ENCODE measurements at regions not wholly inside any gene's neighbourhood (a gene's known extent, or its start where the extent isn't known, plus 50 kb on each side); places are given as distances from the start of the nearest gene placed in this dataset.
"Not testable (repeated sequence)": the region's sequence is repeated elsewhere in the genome, so short reads cannot be mapped to it uniquely, and the experiment has no call there.

DNA sequence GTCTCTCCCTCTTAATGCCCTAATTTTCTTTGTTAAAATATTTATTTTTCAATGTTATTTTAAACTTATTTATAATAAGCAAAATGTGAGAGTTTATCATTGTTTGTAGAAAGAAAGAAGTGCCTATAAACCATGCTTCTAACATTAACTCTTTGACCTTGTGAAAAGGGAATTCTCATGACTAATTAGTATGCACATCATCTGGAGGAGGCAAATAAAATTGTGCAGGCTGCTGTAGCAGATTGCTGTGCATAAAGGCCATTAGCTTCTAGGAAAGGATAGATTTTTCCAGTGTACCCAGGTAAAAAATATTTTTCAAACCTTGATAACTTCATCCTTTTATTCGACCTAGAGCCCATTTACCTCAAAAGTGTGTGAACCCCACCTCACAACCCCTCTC is 84.6 kb upstream of the GUCY1A1 start:
- Histone ChIP-seq H3K36me3 (ENCODE audit: control insufficient read depth in 1 of 2, insufficient read depth in 2 of 2, low read length in 1 of 2) (no peaks in the 10 kb centered on the region), H3K27ac (ENCODE audit: low read depth in 1 of 2, low read length in 2 of 2) (no peak overlapping the region), H3K27me3 (ENCODE audit: control insufficient read depth in 1 of 2, insufficient read depth in 2 of 2, low read length in 1 of 2) (no peaks in the 10 kb centered on the region), H3K9me3 (ENCODE audit: control insufficient read depth, low read length) (no peaks in the 10 kb centered on the region), H3K4me3 (ENCODE audit: low read length in 2 of 2) (no peak overlapping the region), H3K4me1 (ENCODE audit: control insufficient read depth in 1 of 2, insufficient read depth in 2 of 2, low read length in 2 of 2) (peaks cover 1 to 9% of the 10 kb centered on the region in 2 donors)
- WGBS, 2 donors, result 91 to 93% methylated on average over 1 of the region's 1 CpG
- ATAC-seq (ENCODE audit: low FRiP score) (no peak), DNase-seq (no peak)
- intact Hi-C loops (cut with DNase I), result no loop called here

DNA sequence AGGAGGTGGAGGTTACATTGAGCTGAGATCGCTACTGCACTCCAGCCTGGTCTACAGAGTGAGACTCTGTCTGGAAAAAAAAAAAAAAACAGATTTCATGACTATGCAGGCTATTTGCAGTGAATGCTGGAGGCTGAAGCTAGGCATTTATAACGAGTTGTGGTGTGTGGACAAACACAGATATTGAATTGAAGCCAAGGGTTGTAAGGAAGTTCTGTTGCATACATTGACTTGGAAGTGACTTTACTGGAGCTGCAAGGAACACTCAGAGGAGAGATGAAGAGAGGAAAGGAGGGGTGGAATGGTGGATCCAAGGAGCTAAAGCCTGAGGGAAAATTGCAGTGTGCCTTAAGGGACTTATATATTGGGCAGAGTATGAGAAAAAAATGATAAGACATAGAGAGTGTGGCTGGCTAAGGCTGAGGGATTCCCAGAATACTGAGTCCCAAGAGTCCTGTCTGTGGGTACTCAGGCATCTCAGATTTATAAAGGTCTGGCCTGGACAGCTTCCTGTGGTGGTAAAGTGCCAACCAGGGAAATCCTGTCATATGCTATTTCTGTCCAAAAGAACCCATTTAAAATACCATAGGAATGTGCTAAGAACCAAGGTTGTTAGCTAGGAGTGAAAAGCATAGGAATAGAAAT is 87.8 kb upstream of the GUCY1A1 start:
- ATAC-seq (ENCODE audit: low FRiP score) (peak; percentile 56), DNase-seq (no peak)
- Histone ChIP-seq H3K4me3 (ENCODE audit: low read length in 2 of 2) (no peak overlapping the region), H3K27ac (ENCODE audit: low read depth in 1 of 2, low read length in 2 of 2) (no peak overlapping the region), H3K36me3 (ENCODE audit: control insufficient read depth in 1 of 2, insufficient read depth in 2 of 2, low read length in 1 of 2) (no peaks in the 10 kb centered on the region), H3K27me3 (ENCODE audit: control insufficient read depth in 1 of 2, insufficient read depth in 2 of 2, low read length in 1 of 2) (no peaks in the 10 kb centered on the region), H3K4me1 (ENCODE audit: control insufficient read depth in 1 of 2, insufficient read depth in 2 of 2, low read length in 2 of 2) (peaks cover 1 to 9% of the 10 kb centered on the region in 2 donors), H3K9me3 (ENCODE audit: control insufficient read depth, low read length) (no peaks in the 10 kb centered on the region)
- WGBS, 2 donors, result 13 to 14% methylated on average over 2 of the region's 2 CpGs
- intact Hi-C loops (cut with DNase I), result no loop called here

DNA sequence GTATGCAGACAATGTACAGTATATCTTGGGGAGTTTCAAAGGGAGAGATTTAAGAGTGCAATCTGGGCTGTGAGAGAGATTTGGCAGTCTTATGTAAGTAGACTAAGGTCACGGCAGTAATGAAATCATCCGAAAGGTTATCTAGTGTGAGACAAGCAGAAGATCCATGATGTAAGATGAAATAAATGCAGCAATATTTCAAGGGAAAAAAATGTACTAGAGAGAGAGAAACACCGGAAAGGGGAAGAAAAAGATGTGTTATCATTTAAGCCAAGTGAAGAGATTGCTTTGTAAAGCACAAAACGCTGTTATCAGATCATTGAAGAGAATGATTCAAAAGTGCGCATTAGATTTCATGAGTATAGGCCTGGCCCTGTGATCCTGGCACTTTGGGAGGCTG is 88.4 kb upstream of the GUCY1A1 start:
- WGBS, 2 donors, result 51 to 52% methylated on average over 5 of the region's 5 CpGs
- H3K9me3 ChIP-seq (ENCODE audit: control insufficient read depth, low read length), result no peaks in the 10 kb centered on the region
- intact Hi-C loops (cut with DNase I), result no loop called here
- no peaks in the 10 kb centered on the region for H3K36me3 ChIP-seq (ENCODE audit: control insufficient read depth in 1 of 2, insufficient read depth in 2 of 2, low read length in 1 of 2)
- H3K4me1 ChIP-seq (ENCODE audit: control insufficient read depth in 1 of 2, insufficient read depth in 2 of 2, low read length in 2 of 2), result peaks cover 1 to 9% of the 10 kb centered on the region in 2 donors
- H3K27me3 ChIP-seq (ENCODE audit: control insufficient read depth in 1 of 2, insufficient read depth in 2 of 2, low read length in 1 of 2), result no peaks in the 10 kb centered on the region
- no peak overlapping the region for H3K27ac ChIP-seq (ENCODE audit: low read depth in 1 of 2, low read length in 2 of 2)
- H3K4me3 ChIP-seq (ENCODE audit: low read length in 2 of 2), result no peak overlapping the region
- no peak for ATAC-seq (ENCODE audit: low FRiP score)
- no peak for DNase-seq

DNA sequence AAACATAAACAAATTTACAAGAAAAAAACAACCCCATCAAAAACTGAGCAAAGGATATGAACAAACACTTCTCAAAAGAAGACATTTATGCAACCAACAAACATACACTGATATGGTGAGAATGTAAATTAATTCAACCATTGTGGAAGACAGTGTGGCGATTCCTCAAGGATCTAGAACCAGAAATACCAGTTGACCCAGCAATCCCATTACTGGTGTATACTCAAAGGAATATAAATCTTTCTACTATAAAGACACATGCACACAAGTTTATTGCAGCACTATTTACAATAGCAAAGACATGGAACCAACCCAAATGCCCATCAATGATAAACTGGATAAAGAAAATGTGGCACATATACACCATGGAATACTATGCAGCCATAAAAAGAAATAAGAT is 92.3 kb upstream of the GUCY1A1 start:
- H3K27me3 ChIP-seq (ENCODE audit: control insufficient read depth in 1 of 2, insufficient read depth in 2 of 2, low read length in 1 of 2); H3K9me3 ChIP-seq (ENCODE audit: control insufficient read depth, low read length); ATAC-seq (ENCODE audit: low FRiP score); DNase-seq; H3K4me3 ChIP-seq (ENCODE audit: low read length in 2 of 2); H3K27ac ChIP-seq (ENCODE audit: low read depth in 1 of 2, low read length in 2 of 2); H3K36me3 ChIP-seq (ENCODE audit: control insufficient read depth in 1 of 2, insufficient read depth in 2 of 2, low read length in 1 of 2); H3K4me1 ChIP-seq (ENCODE audit: control insufficient read depth in 1 of 2, insufficient read depth in 2 of 2, low read length in 2 of 2); intact Hi-C loops (cut with DNase I): not testable (repeated sequence)
- WGBS, 2 donors, result 50 to 57% methylated on average over 1 of the region's 1 CpG

DNA sequence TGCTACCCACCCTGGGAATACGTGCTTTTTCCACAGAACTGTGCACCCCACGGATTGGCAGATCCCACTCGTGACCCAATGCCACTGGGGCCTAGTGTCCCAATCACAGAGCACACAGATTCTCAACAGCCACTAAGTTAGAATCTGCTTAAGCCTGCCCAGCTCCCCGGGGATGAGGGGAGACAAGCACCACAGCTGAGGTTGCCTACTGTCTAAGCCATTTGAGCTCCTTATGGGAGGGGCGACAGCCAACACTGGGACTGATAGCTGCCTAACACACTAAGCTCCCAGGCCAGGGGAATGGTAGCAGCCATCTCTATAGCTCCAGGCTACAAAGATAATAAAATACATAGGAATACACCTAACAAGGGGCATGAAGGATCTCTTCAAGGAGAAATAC is 93.5 kb upstream of the GUCY1A1 start:
- intact Hi-C loops (cut with DNase I), result no loop called here

DNA sequence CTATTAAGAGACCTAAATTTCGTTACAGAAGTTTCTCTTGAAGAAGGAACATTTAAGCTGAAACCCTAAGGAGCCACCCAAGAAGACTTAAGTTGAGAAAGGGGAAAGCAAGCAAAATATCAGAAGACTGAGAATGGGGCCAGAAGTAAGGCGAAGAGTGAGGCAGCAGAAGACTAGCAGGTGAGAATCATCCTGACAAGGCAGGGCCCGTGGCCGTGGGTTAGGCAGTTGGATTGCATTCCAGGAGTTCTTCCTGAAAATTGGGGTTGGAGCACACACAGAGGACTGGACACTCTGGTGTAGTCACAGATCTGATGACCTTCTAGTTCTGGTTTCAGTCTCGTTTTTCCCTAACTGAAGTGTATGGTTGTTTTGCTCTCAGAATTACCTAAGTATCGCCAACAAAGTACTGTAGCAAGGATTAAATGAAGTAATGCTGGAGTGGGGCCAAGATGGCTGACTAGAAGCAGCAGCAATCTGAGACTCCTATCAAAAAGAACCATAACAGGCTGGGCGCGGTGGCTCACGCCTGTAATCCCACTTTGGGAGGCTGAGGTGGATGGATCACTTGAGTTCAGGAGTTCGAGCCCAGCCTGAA is 94.4 kb upstream of the GUCY1A1 start:
- Histone ChIP-seq H3K27ac (ENCODE audit: low read depth in 1 of 2, low read length in 2 of 2) (no peak overlapping the region), H3K36me3 (ENCODE audit: control insufficient read depth in 1 of 2, insufficient read depth in 2 of 2, low read length in 1 of 2) (no peaks in the 10 kb centered on the region), H3K4me3 (ENCODE audit: low read length in 2 of 2) (no peak overlapping the region), H3K9me3 (ENCODE audit: control insufficient read depth, low read length) (no peaks in the 10 kb centered on the region), H3K4me1 (ENCODE audit: control insufficient read depth in 1 of 2, insufficient read depth in 2 of 2, low read length in 2 of 2) (no peaks in the 10 kb centered on the region), H3K27me3 (ENCODE audit: control insufficient read depth in 1 of 2, insufficient read depth in 2 of 2, low read length in 1 of 2) (no peaks in the 10 kb centered on the region)
- DNase-seq, result peak in 1 of 2 donors; percentile 42
- WGBS, 2 donors, result 65 to 72% methylated on average over 10 of the region's 10 CpGs
- ATAC-seq (ENCODE audit: low FRiP score), result no peak
- intact Hi-C loops (cut with DNase I), result no loop called here

More for the DNA sequence above, 93.5 kb upstream of the GUCY1A1 start:
- no peaks in the 10 kb centered on the region for H3K4me1 ChIP-seq (ENCODE audit: control insufficient read depth in 1 of 2, insufficient read depth in 2 of 2, low read length in 2 of 2)
- DNase-seq (no peak), ATAC-seq (ENCODE audit: low FRiP score) (no peak)
- H3K27me3 ChIP-seq (ENCODE audit: control insufficient read depth in 1 of 2, insufficient read depth in 2 of 2, low read length in 1 of 2), result no peaks in the 10 kb centered on the region
- 90 to 94% methylated on average over 5 of the region's 5 CpGs for WGBS, 2 donors
- H3K4me3 ChIP-seq (ENCODE audit: low read length in 2 of 2), result no peak overlapping the region
- no peaks in the 10 kb centered on the region for H3K9me3 ChIP-seq (ENCODE audit: control insufficient read depth, low read length)
- no peaks in the 10 kb centered on the region for H3K36me3 ChIP-seq (ENCODE audit: control insufficient read depth in 1 of 2, insufficient read depth in 2 of 2, low read length in 1 of 2)
- H3K27ac ChIP-seq (ENCODE audit: low read depth in 1 of 2, low read length in 2 of 2), result no peak overlapping the region

DNA sequence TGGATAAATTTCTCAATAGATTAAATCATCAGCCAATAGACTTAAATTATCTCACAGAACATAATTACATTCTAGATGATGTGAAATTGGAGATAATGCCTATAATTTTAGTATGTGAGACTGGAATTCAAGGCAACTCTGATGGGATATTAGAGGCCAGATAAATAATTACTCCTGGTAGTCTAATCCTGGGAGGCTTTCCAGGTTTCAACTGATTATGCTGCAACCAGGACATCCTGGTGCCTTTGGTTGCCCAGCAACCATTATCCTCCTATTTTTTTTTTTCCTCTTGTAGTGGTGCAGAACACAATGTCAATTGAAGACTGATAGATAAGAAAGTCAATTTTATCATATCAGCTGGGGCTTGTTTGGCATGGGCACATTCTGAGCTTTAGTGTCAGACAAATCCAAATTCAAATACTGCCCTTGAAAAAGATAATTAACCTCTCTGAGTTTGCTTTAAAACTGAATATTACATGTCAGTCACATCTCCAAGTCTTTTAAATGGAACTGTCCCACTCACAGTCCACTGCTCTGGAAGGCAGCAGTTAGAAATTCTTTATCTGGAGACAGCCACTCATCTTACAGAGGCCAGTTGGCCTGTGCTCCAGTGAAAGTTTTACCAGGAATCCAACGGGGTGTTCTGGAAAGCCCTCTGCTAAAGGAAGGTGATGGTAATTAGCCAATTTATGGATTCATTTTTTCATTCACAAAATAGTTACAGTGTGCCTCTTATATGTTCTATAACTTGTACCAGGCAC is 95.3 kb upstream of the GUCY1A1 start:
- Histone ChIP-seq H3K4me3 (ENCODE audit: low read length in 2 of 2) (no peak overlapping the region), H3K9me3 (ENCODE audit: control insufficient read depth, low read length) (no peaks in the 10 kb centered on the region), H3K36me3 (ENCODE audit: control insufficient read depth in 1 of 2, insufficient read depth in 2 of 2, low read length in 1 of 2) (no peaks in the 10 kb centered on the region), H3K27me3 (ENCODE audit: control insufficient read depth in 1 of 2, insufficient read depth in 2 of 2, low read length in 1 of 2) (no peaks in the 10 kb centered on the region), H3K4me1 (ENCODE audit: control insufficient read depth in 1 of 2, insufficient read depth in 2 of 2, low read length in 2 of 2) (no peaks in the 10 kb centered on the region), H3K27ac (ENCODE audit: low read depth in 1 of 2, low read length in 2 of 2) (no peak overlapping the region)
- DNase-seq (no peak), ATAC-seq (ENCODE audit: low FRiP score) (no peak)
- 23 to 26% methylated on average over 1 of the region's 1 CpG for WGBS, 2 donors
- intact Hi-C loops (cut with DNase I), result no loop called here

DNA sequence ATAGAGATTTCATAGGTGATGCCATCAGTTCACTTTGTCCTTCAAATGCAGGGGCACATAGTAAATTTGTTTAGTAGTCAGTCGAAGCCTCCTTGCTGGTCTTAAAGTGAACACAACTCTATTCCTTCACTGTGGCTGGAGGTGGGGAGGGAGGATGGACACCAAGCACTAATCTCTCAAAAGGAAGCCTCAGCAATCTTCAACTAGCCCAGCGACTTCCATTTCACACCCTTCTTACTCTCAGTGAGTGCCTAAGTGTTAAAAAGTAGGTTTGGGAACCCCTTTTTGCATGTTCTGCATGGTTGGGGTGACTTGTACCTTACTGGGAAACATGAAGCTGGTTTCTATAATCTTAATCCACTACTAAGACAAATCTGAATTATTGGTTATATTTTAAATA is 96.0 kb upstream of the GUCY1A1 start:
- Histone ChIP-seq H3K27ac (ENCODE audit: low read depth in 1 of 2, low read length in 2 of 2) (no peak overlapping the region), H3K9me3 (ENCODE audit: control insufficient read depth, low read length) (no peaks in the 10 kb centered on the region), H3K27me3 (ENCODE audit: control insufficient read depth in 1 of 2, insufficient read depth in 2 of 2, low read length in 1 of 2) (no peaks in the 10 kb centered on the region), H3K36me3 (ENCODE audit: control insufficient read depth in 1 of 2, insufficient read depth in 2 of 2, low read length in 1 of 2) (no peaks in the 10 kb centered on the region), H3K4me3 (ENCODE audit: low read length in 2 of 2) (no peak overlapping the region), H3K4me1 (ENCODE audit: control insufficient read depth in 1 of 2, insufficient read depth in 2 of 2, low read length in 2 of 2) (no peaks in the 10 kb centered on the region)
- intact Hi-C loops (cut with DNase I), result no loop called here
- ATAC-seq (ENCODE audit: low FRiP score) (no peak), DNase-seq (no peak)
- 82 to 91% methylated on average over 2 of the region's 2 CpGs for whole genome bisulfite sequencing, 2 donors
